ENCODE measurements at regions not wholly inside any gene's neighbourhood (a gene's known extent, or its start where the extent isn't known, plus 50 kb on each side); places are given as distances from the start of the nearest gene placed in this dataset.

GRCh38 chr13:89749888-89750287 lies 1597.6 kb upstream of the MIR17HG start:
- CTCF ChIA-PET, result no interaction called here
- Histone ChIP-seq H3K4me2 (ENCODE audit: low read depth, low read length) (no peak overlapping the region), H4K8ac (ENCODE audit: low read depth in 2 of 2, low read length in 2 of 2) (no peak overlapping the region), H3K4me3 (ENCODE audit: insufficient read depth, low read depth, low read length) (no peak overlapping the region), H2AFZ (replicated peaks; ENCODE audit: low read length, poor library complexity) (no peak overlapping the region), H3K27me3 (ENCODE audit: control insufficient read depth, insufficient read depth, low read length) (no peaks in the 10 kb centered on the region), H2BK120ac (ENCODE audit: low read depth, low read length) (no peak overlapping the region), H3K56ac (ENCODE audit: extremely low read depth, insufficient read depth, low read length) (no peak overlapping the region), H3K9me3 (ENCODE audit: control insufficient read depth, insufficient read depth, low read length) (no peaks in the 10 kb centered on the region; the same call in 1 of the 2 replicates), H3K4me1 (ENCODE audit: control insufficient read depth, insufficient read depth, low read length) (no peaks in the 10 kb centered on the region), H3K27ac (ENCODE audit: insufficient read depth, low read length) (no peak overlapping the region), H2BK15ac (ENCODE audit: low read depth, low read length) (no peak overlapping the region), H4K5ac (ENCODE audit: low read depth, low read length) (no peak overlapping the region), H2AK9ac (replicated peaks; ENCODE audit: low read depth, low read length, poor library complexity) (no peak overlapping the region), H3K23ac (ENCODE audit: low read depth, low read length) (no peak overlapping the region), H3K9ac (ENCODE audit: low read depth, low read length) (no peak overlapping the region), H3K18ac (ENCODE audit: low read depth, low read length) (no peak overlapping the region), H4K20me1 (ENCODE audit: insufficient read depth, low read length) (no peaks in the 10 kb centered on the region), H2BK20ac (ENCODE audit: low read depth, low read length) (no peak overlapping the region), H3K14ac (replicated peaks; ENCODE audit: low read depth, low read length) (no peak overlapping the region), H2BK5ac (ENCODE audit: low read depth, low read length, poor library complexity, severe bottlenecking) (no peak overlapping the region), H3K9me1 (ENCODE audit: insufficient read depth, low read length) (no peaks in the 10 kb centered on the region), H3K4ac (ENCODE audit: low read depth, low read length) (no peak overlapping the region), H3K36me3 (ENCODE audit: control insufficient read depth, insufficient read depth, low read length) (no peaks in the 10 kb centered on the region), H2AK5ac (ENCODE audit: low read depth, low read length) (no peak overlapping the region), H3K79me1 (ENCODE audit: low read depth in 1 of 2, low read length in 2 of 2) (no peaks in the 10 kb centered on the region), H4K91ac (ENCODE audit: insufficient read depth, low read depth, low read length) (no peak overlapping the region)
- POLR2A ChIA-PET (ENCODE audit: unreplicated experiment), result no interaction called here
- ATAC-seq (ENCODE audit: low read depth) (no peak; the same call in 1 of the 2 replicates), DNase-seq (no peak)
- in situ Hi-C loops (cut with MboI; ENCODE audit: low sequenced_read_pairs) (no loop called here), intact Hi-C loops (cut with micrococcal nuclease) (no loop called here), dilution Hi-C loops (cut with HindIII; ENCODE audit: low sequenced_read_pairs, unreplicated experiment) (no loop called here)
- no TSS peak for BruUV-seq (replicated peaks)
- TF ChIP-seq RAD21 (IDR thresholded peaks at IDR 0.05; ENCODE audit: low read length) (no peak), CTCF (conservative IDR thresholded peaks at IDR 0.05; ENCODE audit: low read depth, low read length) (no peak), ELK1 (IDR thresholded peaks at IDR 0.05; ENCODE audit: borderline replicate concordance, low read depth, low read length) (no peak), RCOR1 (IDR thresholded peaks at IDR 0.05; ENCODE audit: insufficient replicate concordance, low read length) (no peak), CHD1 (IDR thresholded peaks at IDR 0.05; ENCODE audit: low read depth, low read length) (no peak), MXI1 (IDR thresholded peaks at IDR 0.05; ENCODE audit: borderline replicate concordance, low read depth, low read length) (no peak), NFE2L2 (IDR thresholded peaks at IDR 0.05; ENCODE audit: low read depth, low read length) (no peak), MAZ (IDR thresholded peaks at IDR 0.05; ENCODE audit: borderline replicate concordance, low read depth, low read length) (no peak), SMC3 (IDR thresholded peaks at IDR 0.05; ENCODE audit: low read depth, low read length) (no peak), FOS (IDR thresholded peaks at IDR 0.05; ENCODE audit: low read depth, low read length) (no peak), USF2 (IDR thresholded peaks at IDR 0.05; ENCODE audit: low read depth, low read length) (no peak), BHLHE40 (IDR thresholded peaks at IDR 0.05; ENCODE audit: low read depth, low read length) (no peak), CEBPB (IDR thresholded peaks at IDR 0.05; ENCODE audit: low read depth, low read length) (no peak)

All from IMR-90 (cell line).